H9 (cell line): ENCODE measurements at regions not wholly inside any gene's neighbourhood (a gene's known extent, or its start where the extent isn't known, plus 50 kb on each side); places are given as distances from the start of the nearest gene placed in this dataset.
A peak's percentile ranks its signal among the peaks of the same experiment; 100 is the strongest.

Experiments
- DNase-seq: peaks from one replicate; pipeline ENCODE4 v3.0.0-alpha.2; 2017
- H2AFZ ChIP-seq: one replicate; pipeline ENCODE4 v1.6.1; 2013; ENCODE audit warnings: mild to moderate bottlenecking, low read length, control low read depth, moderate library complexity
- H2AK5ac ChIP-seq: 2 replicates; pipeline ENCODE4 v1.6.1; 2013; ENCODE audit warnings: low read length, control low read depth, mixed read lengths; ENCODE audit not compliant: insufficient read length
- H2BK120ac ChIP-seq: one replicate; pipeline ENCODE4 v1.6.1; 2013; ENCODE audit warnings: low read depth, mild to moderate bottlenecking, low read length, control low read depth, inconsistent platforms; ENCODE audit not compliant: poor library complexity, severe bottlenecking
- H2BK12ac ChIP-seq: 2 replicates; pipeline ENCODE4 v1.6.1; 2013; ENCODE audit warnings: low read length, control low read depth, mixed read lengths, low read depth; ENCODE audit not compliant: insufficient read length
- H2BK15ac ChIP-seq: 2 replicates; pipeline ENCODE4 v1.6.1; 2013; ENCODE audit warnings: low read depth, low read length, control low read depth
- H2BK20ac ChIP-seq: one replicate; pipeline ENCODE4 v1.6.1; 2013; ENCODE audit warnings: low read depth, mild to moderate bottlenecking, low read length, control low read depth, inconsistent platforms; ENCODE audit not compliant: poor library complexity, severe bottlenecking
- H2BK5ac ChIP-seq: 2 replicates; pipeline ENCODE4 v1.6.1; 2013; ENCODE audit warnings: low read length, control low read depth, mixed read lengths; ENCODE audit not compliant: insufficient read length
- H3K14ac ChIP-seq: 2 replicates; pipeline ENCODE4 v1.6.1; 2013; ENCODE audit warnings: low read length, control low read depth; ENCODE audit not compliant: insufficient read depth
- H3K18ac ChIP-seq: 2 replicates; pipeline ENCODE4 v1.6.1; 2013; ENCODE audit warnings: low read depth, mild to moderate bottlenecking, mixed read lengths, low read length, control low read depth; ENCODE audit not compliant: insufficient read length
- H3K23ac ChIP-seq: 2 replicates; pipeline ENCODE4 v1.6.1; 2013; ENCODE audit warnings: low read length, control low read depth, mixed read lengths, low read depth; ENCODE audit not compliant: insufficient read length
- H3K23me2 ChIP-seq: 2 replicates; pipeline ENCODE4 v1.6.1; 2013; ENCODE audit warnings: low read depth, mild to moderate bottlenecking, mixed read lengths, low read length, control low read depth; ENCODE audit not compliant: insufficient read length, poor library complexity, severe bottlenecking
- H3K27ac ChIP-seq: 2 replicates; pipeline ENCODE4 v1.5.1; 2013; ENCODE audit warnings: low read length, control low read depth, mixed read lengths, low read depth; ENCODE audit not compliant: insufficient read length
- H3K27me3 ChIP-seq: 2 replicates; pipeline ENCODE4 v1.6.1; 2013; ENCODE audit warnings: low read length, control low read depth, inconsistent platforms; ENCODE audit not compliant: insufficient read depth
- H3K4ac ChIP-seq: 2 replicates; pipeline ENCODE4 v1.6.1; 2013; ENCODE audit warnings: low read depth, mild to moderate bottlenecking, control low read depth, inconsistent platforms, low read length, moderate library complexity
- H3K4me1 ChIP-seq: 2 replicates; pipeline ENCODE4 v1.6.1; 2013; ENCODE audit warnings: low read length, control low read depth, inconsistent platforms; ENCODE audit not compliant: insufficient read depth
- H3K4me2 ChIP-seq: 2 replicates; pipeline ENCODE4 v1.6.1; 2013; ENCODE audit warnings: low read length, control low read depth, mixed read lengths; ENCODE audit not compliant: insufficient read length, insufficient read depth
- H3K56ac ChIP-seq: 2 replicates; pipeline ENCODE4 v1.6.1; 2013; ENCODE audit warnings: low read depth, mild to moderate bottlenecking, mixed read lengths, low read length, control low read depth; ENCODE audit not compliant: insufficient read length
- H3K79me1 ChIP-seq: 2 replicates; pipeline ENCODE4 v1.6.1; 2013; ENCODE audit warnings: low read depth, mild to moderate bottlenecking, moderate library complexity, low read length, control low read depth, inconsistent platforms; ENCODE audit not compliant: insufficient read depth, poor library complexity, severe bottlenecking
- H3K79me2 ChIP-seq: 2 replicates; pipeline ENCODE4 v1.6.1; 2013; ENCODE audit warnings: low read length, control low read depth, inconsistent platforms; ENCODE audit not compliant: insufficient read depth
- H3K9ac ChIP-seq: 2 replicates; pipeline ENCODE4 v1.6.1; 2013; ENCODE audit warnings: low read length, control low read depth, mixed read lengths; ENCODE audit not compliant: insufficient read length; ENCODE audit errors: extremely low read depth
- H3K9me3 ChIP-seq: one replicate; pipeline ENCODE4 v1.6.1; 2013; ENCODE audit warnings: low read depth, low read length, inconsistent platforms; ENCODE audit not compliant: control insufficient read depth
- H3T11ph ChIP-seq: one replicate; pipeline ENCODE4 v1.6.1; 2013; ENCODE audit warnings: mild to moderate bottlenecking, low read length, control low read depth, inconsistent platforms
- H4K20me1 ChIP-seq: one replicate; pipeline ENCODE4 v1.6.1; 2013; ENCODE audit not compliant: control insufficient read depth, insufficient read length, insufficient read depth
- H4K5ac ChIP-seq: 2 replicates; pipeline ENCODE4 v1.6.1; 2013; ENCODE audit warnings: low read depth, mild to moderate bottlenecking, mixed read lengths, low read length, control low read depth; ENCODE audit not compliant: insufficient read length
- H4K8ac ChIP-seq: replicated peaks from 2 replicates; pipeline ENCODE4 v1.6.1; 2013; ENCODE audit warnings: low read length, control low read depth, mixed read lengths, low read depth; ENCODE audit not compliant: insufficient read length
- H4K91ac ChIP-seq: 2 replicates; pipeline ENCODE4 v1.6.1; 2013; ENCODE audit warnings: low read depth, mild to moderate bottlenecking, moderate library complexity, mixed read lengths, low read length, control low read depth; ENCODE audit not compliant: insufficient read length
- H3K27ac Mint-ChIP-seq, 3 experiments: 2 replicates in 2 of 3; 3 replicates in 1 of 3; pipeline ENCODE4 v1.8.0; 2020 to 2021; ENCODE audit warnings: mixed read lengths in 3 of 3, mild to moderate bottlenecking in 1 of 3, moderate library complexity in 1 of 3
- H3K27me3 Mint-ChIP-seq: 2 replicates; pipeline ENCODE4 v1.8.0; 2021; ENCODE audit warnings: low read depth, mild to moderate bottlenecking, moderate library complexity, mixed read lengths
- H3K36me3 Mint-ChIP-seq, 3 experiments: 2 replicates in 2 of 3; 3 replicates in 1 of 3; pipeline ENCODE4 v1.8.0; 2020 to 2021; ENCODE audit warnings: low read depth in 3 of 3, mixed read lengths in 3 of 3; ENCODE audit not compliant: insufficient read depth in 1 of 3
- H3K4me1 Mint-ChIP-seq, 2 experiments: 2 replicates each; pipeline ENCODE4 v1.8.0; 2020; ENCODE audit warnings: mixed read lengths in 2 of 2
- H3K4me3 Mint-ChIP-seq, 2 experiments: 2 replicates in 1 of 2; 3 replicates in 1 of 2; pipeline ENCODE4 v1.8.0; 2020 to 2021; ENCODE audit warnings: mild to moderate bottlenecking in 2 of 2, mixed read lengths in 2 of 2, moderate library complexity in 1 of 2
- H3K9me3 Mint-ChIP-seq, 2 experiments: 2 replicates in 1 of 2; 3 replicates in 1 of 2; pipeline ENCODE4 v1.8.0; 2020; ENCODE audit warnings: mild to moderate bottlenecking in 2 of 2, mixed read lengths in 2 of 2, moderate library complexity in 1 of 2
- CTCF ChIP-seq: fragments of 200-600 bp; sonication (generic); conservative IDR thresholded peaks from 3 replicates; pipeline ENCODE4 v1.8.0; 2021; ENCODE audit warnings: antibody characterized with exemption, mild to moderate bottlenecking
- WGBS: extraction: QIAGEN DNeasy Blood & Tissue Kit; methylation state at CpG from one replicate; pipeline ENCODE4 v1.1.7; 2013; ENCODE audit warnings: missing lambda C conversion rate, low lambda C conversion rate, mixed read lengths; ENCODE audit not compliant: insufficient read length; ENCODE audit errors: extremely low coverage; 5-methylcytosine and 5-hydroxymethylcytosine counted together

GRCh38 chr2:393711-394696 lies 106.1 kb upstream of the ALKAL2 start:
- H3K9me3 Mint-ChIP-seq, result peaks cover 2 to 3% of the 10 kb centered on the region in 2 experiments; a peak in 2 of 5 replicates
- H4K5ac ChIP-seq, result no peak overlapping the region
- no CpG with 5 or more reads among the region's 37 CpGs for WGBS
- peaks cover 6 to 9% of the 10 kb centered on the region in 2 experiments; a peak in 3 of 4 replicates for H3K4me1 Mint-ChIP-seq
- H3K27ac ChIP-seq, result no peak overlapping the region
- H3K79me2 ChIP-seq, result no peaks in the 10 kb centered on the region
- no peak overlapping the region for H3K4ac ChIP-seq
- no peak overlapping the region for H2BK20ac ChIP-seq
- no peak overlapping the region for H3K9ac ChIP-seq
- no peaks in the 10 kb centered on the region for H3K27me3 ChIP-seq
- H3K27ac Mint-ChIP-seq, result no peak overlapping the region
- H4K20me1 ChIP-seq, result no peaks in the 10 kb centered on the region
- H3K56ac ChIP-seq, result no peak overlapping the region
- TF ChIP-seq CTCF, result no peak
- no peak overlapping the region for H2BK12ac ChIP-seq
- peak overlapping the region in 1 of 2 experiments; percentile 3; a peak in 1 of 5 replicates for H3K4me3 Mint-ChIP-seq
- no peak overlapping the region for H2BK5ac ChIP-seq
- no peak overlapping the region for H3T11ph ChIP-seq
- peak overlapping the region; percentile 27 for H3K18ac ChIP-seq
- no peaks in the 10 kb centered on the region for H3K4me1 ChIP-seq
- H2AFZ ChIP-seq, result no peak overlapping the region
- no peak overlapping the region for H2AK5ac ChIP-seq
- H3K4me2 ChIP-seq, result no peak overlapping the region
- H3K79me1 ChIP-seq, result no peaks in the 10 kb centered on the region
- peaks cover 3% of the 10 kb centered on the region for H3K27me3 Mint-ChIP-seq
- no peak overlapping the region for H2BK15ac ChIP-seq
- no peaks in the 10 kb centered on the region for H3K9me3 ChIP-seq
- H4K91ac ChIP-seq, result no peak overlapping the region
- no peak for DNase-seq
- H3K23ac ChIP-seq, result no peak overlapping the region
- H3K23me2 ChIP-seq, result no peaks in the 10 kb centered on the region
- peak overlapping the region; percentile 17 for H3K14ac ChIP-seq
- H3K36me3 Mint-ChIP-seq, result no peaks in the 10 kb centered on the region
- H4K8ac ChIP-seq, result no peak overlapping the region
- H2BK120ac ChIP-seq, result no peak overlapping the region
